Fibroblast of pulmonary artery (primary cell): ENCODE measurements at regions not wholly inside any gene's neighbourhood (a gene's known extent, or its start where the extent isn't known, plus 50 kb on each side); places are given as distances from the start of the nearest gene placed in this dataset.
"Not testable (repeated sequence)": the region's sequence is repeated elsewhere in the genome, so short reads cannot be mapped to it uniquely, and the experiment has no call there.

Experiments
- DNase-seq: peaks from one replicate; pipeline ENCODE4 v3.0.0-alpha.2; 2010; ENCODE audit warnings: low read depth
- H3K4me3 ChIP-seq: replicated peaks from 2 replicates; pipeline ENCODE4 v1.5.1; 2011; ENCODE audit warnings: low read depth, mild to moderate bottlenecking, control low read depth, low read length, moderate library complexity
- CTCF ChIP-seq: IDR thresholded peaks from 2 replicates; pipeline ENCODE4 v1.5.1; 2011; ENCODE audit warnings: mild to moderate bottlenecking, control low read depth, low read length, inconsistent platforms; ENCODE audit errors: missing control alignments

- H3K4me3 ChIP-seq, DNase-seq: not testable (repeated sequence)
Observed at GRCh38 chr2:113386780-113387433, 50.6 kb upstream of the ZNG1B start.

- DNase-seq, H3K4me3 ChIP-seq: not testable (repeated sequence)
Observed at GRCh38 chr2:113379621-113380020, 57.9 kb upstream of the ZNG1B start.

- DNase-seq, result no peak
- TF ChIP-seq CTCF, result no peak
- no peak overlapping the region for H3K4me3 ChIP-seq
Observed at GRCh38 chr2:113376913-113377445, 60.5 kb upstream of the ZNG1B start.

- DNase-seq, result no peak
- no peak overlapping the region for H3K4me3 ChIP-seq
- TF ChIP-seq CTCF, result no peak
Observed at GRCh38 chr2:113376253-113376912, 61.1 kb upstream of the ZNG1B start.

- not testable (repeated sequence) for H3K4me3 ChIP-seq, DNase-seq
Observed at GRCh38 chr2:113374857-113375256, 62.6 kb upstream of the ZNG1B start.

GRCh38 chr2:113372258-113372834 is 65.1 kb upstream of the ZNG1B start:
- DNase-seq, H3K4me3 ChIP-seq: not testable (repeated sequence)

GRCh38 chr2:113370478-113371091 is 66.9 kb upstream of the ZNG1B start:
- H3K4me3 ChIP-seq, result no peak overlapping the region
- TF ChIP-seq CTCF, result peak; percentile 60
- peak; percentile 80 for DNase-seq

- no peak overlapping the region for H3K4me3 ChIP-seq
- TF ChIP-seq CTCF, result no peak
- DNase-seq, result no peak
Observed at GRCh38 chr2:113370030-113370429, 67.5 kb upstream of the ZNG1B start.

GRCh38 chr2:113368581-113368980 is 68.9 kb upstream of the ZNG1B start:
- not testable (repeated sequence) for H3K4me3 ChIP-seq, DNase-seq

- not testable (repeated sequence) for H3K4me3 ChIP-seq, DNase-seq
Observed at GRCh38 chr2:113366821-113367220, 70.7 kb upstream of the ZNG1B start.

- not testable (repeated sequence) for H3K4me3 ChIP-seq, DNase-seq
Observed at GRCh38 chr2:113365791-113366190, 71.7 kb upstream of the ZNG1B start.

- DNase-seq, H3K4me3 ChIP-seq: not testable (repeated sequence)
Observed at GRCh38 chr2:113365290-113365689, 72.2 kb upstream of the ZNG1B start.
